ENCODE measurements at regions not wholly inside any gene's neighbourhood (a gene's known extent, or its start where the extent isn't known, plus 50 kb on each side); places are given as distances from the start of the nearest gene placed in this dataset.

DNA sequence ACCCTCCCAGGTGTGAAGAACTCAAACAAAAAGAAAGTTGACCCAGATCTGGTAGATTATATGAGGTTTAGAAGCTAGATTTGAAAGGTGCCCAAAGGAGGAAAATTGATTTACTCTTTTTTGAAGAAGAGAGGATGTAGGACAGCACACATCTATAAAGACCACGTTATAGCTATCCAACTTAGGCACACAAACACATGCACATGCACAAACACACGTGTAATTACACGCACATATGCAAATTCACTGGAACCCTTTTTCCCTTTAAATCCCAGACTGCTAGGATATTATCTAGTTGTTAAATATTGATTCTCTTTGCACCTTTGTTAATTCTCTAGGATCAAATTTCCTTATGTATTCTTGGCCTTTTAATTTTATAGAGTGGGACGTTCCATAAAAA, 272.8 kb upstream of the TBX18 start:
- Histone ChIP-seq H3K4me3 (no peak overlapping the region), H3K9ac (ENCODE audit: insufficient read depth in 1 of 2, low read depth in 2 of 2, low read length in 2 of 2) (no peak overlapping the region), H3K9me3 (replicated peaks; ENCODE audit: control insufficient read depth, insufficient read depth, low read depth, low read length) (no peaks in the 10 kb centered on the region), H3K27me3 (ENCODE audit: control insufficient read depth in 2 of 2, insufficient read depth in 2 of 2, low read length in 2 of 2) (no peaks in the 10 kb centered on the region), H3K79me2 (ENCODE audit: control insufficient read depth, insufficient read depth, low read length) (no peaks in the 10 kb centered on the region), H4K20me1 (replicated peaks; ENCODE audit: control insufficient read depth, insufficient read depth, low read length) (no peaks in the 10 kb centered on the region), H3K4me1 (replicated peaks in 1 of 2; ENCODE audit: control insufficient read depth in 2 of 2, insufficient read depth in 2 of 2, low read length in 2 of 2) (peaks cover 0 to 6% of the 10 kb centered on the region in 2 experiments; a peak in 2 of 5 replicates), H3K36me3 (ENCODE audit: control insufficient read depth, insufficient read depth, low read length) (no peaks in the 10 kb centered on the region), H2AFZ (ENCODE audit: low read depth, low read length) (no peak overlapping the region), H3K27ac (ENCODE audit: extremely low read depth, low read depth, low read length) (no peak overlapping the region), H3K9me1 (ENCODE audit: control insufficient read depth, insufficient read depth, low read length) (no peaks in the 10 kb centered on the region), H3K4me2 (ENCODE audit: insufficient read depth, low read length) (no peak overlapping the region)
- FAIRE-seq (no peak), ATAC-seq (no peak), DNase-seq (ENCODE audit: extremely low read depth in 1 of 4, low spot score in 3 of 4) (no peak)
- CTCF ChIA-PET (ENCODE audit: low intra/inter-chr PET ratio), result no interaction called here
- TF ChIP-seq, protein P1, sequence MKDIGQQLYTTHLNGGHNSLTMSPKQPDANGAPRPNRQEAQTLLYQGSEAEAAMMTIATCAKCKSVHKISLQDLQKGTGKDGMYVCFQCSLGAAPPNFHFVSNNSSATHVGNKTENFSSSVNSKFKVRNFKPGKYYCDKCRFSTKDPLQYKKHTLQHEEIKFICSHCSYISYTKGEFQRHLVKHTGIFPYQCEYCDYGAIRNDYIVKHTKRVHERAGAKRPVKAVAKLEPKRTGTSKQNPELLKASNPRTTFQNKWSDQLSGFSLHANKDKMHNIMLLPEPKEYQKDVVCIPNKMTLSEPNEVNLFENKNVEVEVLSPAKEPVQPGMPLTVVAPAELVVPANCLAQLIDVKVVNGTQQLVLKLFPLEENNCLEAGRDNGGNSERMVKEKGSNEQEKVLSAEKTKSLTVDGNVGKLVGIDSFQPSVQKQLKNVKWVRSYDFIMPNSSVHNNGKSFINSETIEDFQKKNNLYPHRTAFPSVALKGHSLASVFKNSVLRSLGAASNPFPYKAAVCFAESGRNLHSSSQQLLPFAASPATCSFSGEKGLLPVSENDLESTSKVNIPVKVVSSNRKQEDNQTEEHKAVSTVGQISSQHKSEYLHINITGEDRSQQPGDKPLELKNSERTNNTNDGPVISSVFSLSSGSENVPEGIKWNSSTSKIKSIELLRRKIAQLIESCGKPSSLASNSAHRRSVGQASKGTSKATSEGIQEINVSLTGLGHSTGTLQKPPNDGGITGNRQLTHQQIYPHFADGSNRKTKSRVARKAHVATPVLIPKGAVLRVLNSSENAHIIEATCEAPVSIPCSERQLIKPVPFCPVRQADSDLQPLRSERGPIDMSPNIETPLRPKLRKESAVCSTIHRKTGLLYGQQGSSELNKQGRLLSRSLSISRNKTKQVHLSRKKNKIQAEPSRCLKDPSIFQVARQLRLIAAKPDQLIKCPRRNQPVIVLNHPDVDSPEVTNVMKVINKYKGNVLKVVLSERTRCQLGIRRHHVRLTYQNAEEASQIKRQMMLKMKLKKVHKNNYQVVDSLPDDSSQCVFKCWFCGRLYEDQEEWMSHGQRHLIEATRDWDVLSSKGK (CRISPR knock-in tag; IDR thresholded peaks at IDR 0.05), result no peak
- TF ChIP-seq KHSRP (IDR thresholded peaks at IDR 0.05) (no peak), STAT5B (CRISPR knock-in tag; IDR thresholded peaks at IDR 0.05) (no peak), ZNF445 (CRISPR knock-in tag; IDR thresholded peaks at IDR 0.05; ENCODE audit: low read depth) (no peak), LCOR (CRISPR knock-in tag; IDR thresholded peaks at IDR 0.05) (no peak), RBM15 (IDR thresholded peaks at IDR 0.05; ENCODE audit: insufficient read depth, low read length) (no peak)
- TF ChIP-seq, protein P2, sequence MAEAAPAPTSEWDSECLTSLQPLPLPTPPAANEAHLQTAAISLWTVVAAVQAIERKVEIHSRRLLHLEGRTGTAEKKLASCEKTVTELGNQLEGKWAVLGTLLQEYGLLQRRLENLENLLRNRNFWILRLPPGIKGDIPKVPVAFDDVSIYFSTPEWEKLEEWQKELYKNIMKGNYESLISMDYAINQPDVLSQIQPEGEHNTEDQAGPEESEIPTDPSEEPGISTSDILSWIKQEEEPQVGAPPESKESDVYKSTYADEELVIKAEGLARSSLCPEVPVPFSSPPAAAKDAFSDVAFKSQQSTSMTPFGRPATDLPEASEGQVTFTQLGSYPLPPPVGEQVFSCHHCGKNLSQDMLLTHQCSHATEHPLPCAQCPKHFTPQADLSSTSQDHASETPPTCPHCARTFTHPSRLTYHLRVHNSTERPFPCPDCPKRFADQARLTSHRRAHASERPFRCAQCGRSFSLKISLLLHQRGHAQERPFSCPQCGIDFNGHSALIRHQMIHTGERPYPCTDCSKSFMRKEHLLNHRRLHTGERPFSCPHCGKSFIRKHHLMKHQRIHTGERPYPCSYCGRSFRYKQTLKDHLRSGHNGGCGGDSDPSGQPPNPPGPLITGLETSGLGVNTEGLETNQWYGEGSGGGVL (CRISPR knock-in tag; IDR thresholded peaks at IDR 0.05), result no peak
- TF ChIP-seq, protein P3, sequence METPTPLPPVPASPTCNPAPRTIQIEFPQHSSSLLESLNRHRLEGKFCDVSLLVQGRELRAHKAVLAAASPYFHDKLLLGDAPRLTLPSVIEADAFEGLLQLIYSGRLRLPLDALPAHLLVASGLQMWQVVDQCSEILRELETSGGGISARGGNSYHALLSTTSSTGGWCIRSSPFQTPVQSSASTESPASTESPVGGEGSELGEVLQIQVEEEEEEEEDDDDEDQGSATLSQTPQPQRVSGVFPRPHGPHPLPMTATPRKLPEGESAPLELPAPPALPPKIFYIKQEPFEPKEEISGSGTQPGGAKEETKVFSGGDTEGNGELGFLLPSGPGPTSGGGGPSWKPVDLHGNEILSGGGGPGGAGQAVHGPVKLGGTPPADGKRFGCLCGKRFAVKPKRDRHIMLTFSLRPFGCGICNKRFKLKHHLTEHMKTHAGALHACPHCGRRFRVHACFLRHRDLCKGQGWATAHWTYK (CRISPR knock-in tag; IDR thresholded peaks at IDR 0.05), result no peak
- TF ChIP-seq, protein P4, sequence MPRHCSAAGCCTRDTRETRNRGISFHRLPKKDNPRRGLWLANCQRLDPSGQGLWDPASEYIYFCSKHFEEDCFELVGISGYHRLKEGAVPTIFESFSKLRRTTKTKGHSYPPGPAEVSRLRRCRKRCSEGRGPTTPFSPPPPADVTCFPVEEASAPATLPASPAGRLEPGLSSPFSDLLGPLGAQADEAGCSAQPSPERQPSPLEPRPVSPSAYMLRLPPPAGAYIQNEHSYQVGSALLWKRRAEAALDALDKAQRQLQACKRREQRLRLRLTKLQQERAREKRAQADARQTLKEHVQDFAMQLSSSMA (CRISPR knock-in tag; IDR thresholded peaks at IDR 0.05), result no peak
- TF ChIP-seq, protein P5, sequence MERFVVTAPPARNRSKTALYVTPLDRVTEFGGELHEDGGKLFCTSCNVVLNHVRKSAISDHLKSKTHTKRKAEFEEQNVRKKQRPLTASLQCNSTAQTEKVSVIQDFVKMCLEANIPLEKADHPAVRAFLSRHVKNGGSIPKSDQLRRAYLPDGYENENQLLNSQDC (CRISPR knock-in tag; IDR thresholded peaks at IDR 0.05), result no peak
- no TSS peak for BruUV-seq (replicated peaks)
- WGBS (ENCODE audit: insufficient coverage, low coverage, missing lambda C conversion rate), result 6% methylated on average over 4 of the region's 4 CpGs
- in situ Hi-C loops (cut with MboI), result no loop called here
- POLR2A ChIA-PET, result no interaction called here
- intact Hi-C loops (cut with micrococcal nuclease), result no loop called here

Data from K562 (cell line).